NCI-H510A treated with DMSO at 0.1 percent for 48 hours (cell line): ENCODE measurements at regions not wholly inside any gene's neighbourhood (a gene's known extent, or its start where the extent isn't known, plus 50 kb on each side); places are given as distances from the start of the nearest gene placed in this dataset.
A peak's percentile ranks its signal among the peaks of the same experiment; 100 is the strongest.

Source experiments
- DNase-seq: peaks from one replicate; lab custom pipeline; 2025; lab: John Stamatoyannopoulos, UW

- no peak for DNase-seq
These were observed 140.2 kb downstream of the KLF5 start for GRCh38 chr13:73198991-73199411.

- no peak for DNase-seq
These were observed 136.3 kb downstream of the KLF5 start for GRCh38 chr13:73195091-73195490.

- no peak for DNase-seq
These were observed 135.5 kb downstream of the KLF5 start for GRCh38 chr13:73194310-73194709.

- DNase-seq: no peak
These were observed 134.7 kb downstream of the KLF5 start for GRCh38 chr13:73193554-73193953.

- no peak for DNase-seq
These were observed 131.7 kb downstream of the KLF5 start for GRCh38 chr13:73190477-73190876.

GRCh38 chr13:73189776-73190175, 131.0 kb downstream of the KLF5 start:
- no peak for DNase-seq

- DNase-seq: no peak
These were observed 130.6 kb downstream of the KLF5 start for GRCh38 chr13:73189362-73189761.

GRCh38 chr13:73187106-73187505, 128.3 kb downstream of the KLF5 start:
- DNase-seq: no peak

- no peak for DNase-seq
These were observed 121.0 kb downstream of the KLF5 start for GRCh38 chr13:73179650-73180274.

GRCh38 chr13:73177916-73178565, 119.2 kb downstream of the KLF5 start:
- no peak for DNase-seq

GRCh38 chr13:73177017-73177416, 118.2 kb downstream of the KLF5 start:
- DNase-seq: no peak

- no peak for DNase-seq
These were observed 115.8 kb downstream of the KLF5 start for GRCh38 chr13:73174521-73175010.

- peak; percentile 78 for DNase-seq
These were observed 114.5 kb downstream of the KLF5 start for GRCh38 chr13:73173279-73173811.

GRCh38 chr13:73171926-73172325, 113.1 kb downstream of the KLF5 start:
- DNase-seq: no peak

GRCh38 chr13:73171271-73171682, 112.5 kb downstream of the KLF5 start:
- no peak for DNase-seq

- DNase-seq: no peak
These were observed 111.2 kb downstream of the KLF5 start for GRCh38 chr13:73169971-73170370.

- DNase-seq: no peak
These were observed 110.2 kb downstream of the KLF5 start for GRCh38 chr13:73168953-73169401.

GRCh38 chr13:73168226-73168952, 109.6 kb downstream of the KLF5 start:
- no peak for DNase-seq

- DNase-seq: no peak
These were observed 108.4 kb downstream of the KLF5 start for GRCh38 chr13:73167028-73167820.

- DNase-seq: no peak
These were observed 107.4 kb downstream of the KLF5 start for GRCh38 chr13:73166204-73166603.

- DNase-seq: no peak
These were observed 104.4 kb downstream of the KLF5 start for GRCh38 chr13:73162912-73163911.
